ENCODE measurements at regions not wholly inside any gene's neighbourhood (a gene's known extent, or its start where the extent isn't known, plus 50 kb on each side); places are given as distances from the start of the nearest gene placed in this dataset.
"Not testable (repeated sequence)": the region's sequence is repeated elsewhere in the genome, so short reads cannot be mapped to it uniquely, and the experiment has no call there.

GRCh38 chr10:78464118-78464855, 430.6 kb downstream of the RPS24 start:
- DNase-seq = no peak

DNA sequence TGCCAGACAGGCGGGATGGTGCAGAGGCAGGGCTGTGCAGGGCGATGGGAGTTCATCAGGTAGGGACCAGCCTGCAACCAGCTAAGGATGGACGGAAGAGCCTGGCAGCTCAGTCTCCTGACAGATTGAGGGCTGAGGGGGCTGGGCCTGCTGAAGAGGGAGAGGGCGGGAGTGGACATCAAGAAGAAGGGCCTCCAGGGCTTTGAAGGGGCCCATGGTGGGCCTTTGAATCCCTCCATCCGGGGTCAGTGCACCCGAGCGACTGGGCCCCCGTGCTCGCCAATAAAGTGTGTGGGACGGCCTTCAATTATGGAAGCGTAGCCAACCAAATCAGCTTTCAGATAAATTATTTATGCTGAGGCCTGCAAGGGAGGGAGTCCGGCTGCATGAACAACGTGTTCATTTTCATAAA, 431.2 kb downstream of the RPS24 start:
- no peak for DNase-seq

- no peak for DNase-seq
Observed at GRCh38 chr10:78465431-78465830, 431.8 kb downstream of the RPS24 start.

DNA sequence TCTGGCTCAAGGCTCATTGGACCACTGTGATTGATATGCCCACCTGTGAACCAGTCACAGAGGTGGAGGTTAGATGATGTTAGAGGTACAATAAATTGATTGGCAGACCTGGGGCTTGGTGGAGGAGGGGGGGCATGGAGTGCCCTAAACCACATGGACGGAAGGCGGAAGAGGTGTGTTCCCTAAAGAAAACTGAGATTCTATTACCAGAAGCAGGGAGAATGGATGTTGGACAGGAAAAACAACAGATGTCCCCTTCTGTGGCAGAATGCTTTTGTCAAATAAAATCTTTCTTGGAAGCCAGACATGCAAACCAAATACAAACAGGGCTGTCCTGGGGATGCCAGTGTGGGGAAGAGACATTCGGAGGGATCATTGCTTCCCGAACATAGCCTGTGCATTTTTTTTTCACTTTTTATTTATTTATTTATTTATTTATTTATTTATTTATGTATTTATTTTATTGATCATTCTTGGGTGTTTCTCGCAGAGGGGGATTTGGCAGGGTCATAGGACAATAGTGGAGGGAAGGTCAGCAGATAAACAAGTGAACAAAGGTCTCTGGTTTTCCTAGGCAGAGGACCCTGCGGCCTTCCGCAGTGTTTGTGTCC, 433.9 kb downstream of the RPS24 start:
- no peak for DNase-seq

DNA sequence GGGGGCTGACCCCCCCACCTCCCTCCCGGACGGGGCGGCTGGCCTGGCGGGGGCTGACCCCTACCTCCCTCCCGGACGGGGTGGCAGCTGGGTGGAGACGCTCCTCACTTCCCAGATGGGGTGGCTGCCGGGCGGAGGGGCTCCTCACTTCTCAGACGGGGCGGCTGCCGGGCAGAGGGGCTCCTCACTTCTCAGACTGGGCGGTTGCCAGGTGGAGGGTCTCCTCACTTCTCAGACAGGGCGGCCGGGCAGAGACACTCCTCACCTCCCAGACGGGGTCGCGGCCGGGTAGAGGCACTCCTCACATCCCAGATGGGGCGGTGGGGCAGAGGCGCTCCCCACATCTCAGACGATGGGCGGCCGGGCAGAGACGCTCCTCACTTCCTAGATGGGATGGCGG, 435.1 kb downstream of the RPS24 start:
- not testable (repeated sequence) for DNase-seq

GRCh38 chr10:78470267-78471103, 436.8 kb downstream of the RPS24 start:
- DNase-seq = no peak

- DNase-seq = no peak
Observed at GRCh38 chr10:78471326-78471722, 437.7 kb downstream of the RPS24 start.

GRCh38 chr10:78471723-78472550, 438.3 kb downstream of the RPS24 start:
- no peak for DNase-seq

- no peak for DNase-seq
Observed at GRCh38 chr10:78472551-78472890, 438.9 kb downstream of the RPS24 start.

- no peak for DNase-seq
Observed at GRCh38 chr10:78473006-78473405, 439.3 kb downstream of the RPS24 start.

GRCh38 chr10:78474743-78475142, 441.1 kb downstream of the RPS24 start:
- DNase-seq = no peak

DNA sequence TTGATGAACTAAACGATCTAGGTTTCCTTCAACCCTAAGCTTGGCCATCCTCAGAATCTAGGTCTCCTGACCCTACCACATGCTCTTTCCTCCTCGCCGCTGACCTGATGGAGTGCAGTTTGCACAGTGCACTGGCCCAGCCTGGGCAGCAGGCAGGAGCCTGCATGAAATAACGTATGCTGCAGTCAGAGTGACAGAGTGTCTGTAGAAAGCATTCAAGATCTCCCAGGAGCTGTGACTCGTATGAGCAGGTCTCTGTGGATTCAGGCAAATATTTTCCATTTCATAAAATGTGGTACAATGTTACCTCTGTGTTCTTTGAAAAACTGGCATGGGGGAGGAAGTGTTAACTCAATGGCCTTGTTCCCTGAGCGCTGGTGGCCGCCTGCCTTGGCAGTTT, 441.8 kb downstream of the RPS24 start:
- DNase-seq = no peak

- DNase-seq = no peak
Observed at GRCh38 chr10:78476156-78476555, 442.5 kb downstream of the RPS24 start.

DNA sequence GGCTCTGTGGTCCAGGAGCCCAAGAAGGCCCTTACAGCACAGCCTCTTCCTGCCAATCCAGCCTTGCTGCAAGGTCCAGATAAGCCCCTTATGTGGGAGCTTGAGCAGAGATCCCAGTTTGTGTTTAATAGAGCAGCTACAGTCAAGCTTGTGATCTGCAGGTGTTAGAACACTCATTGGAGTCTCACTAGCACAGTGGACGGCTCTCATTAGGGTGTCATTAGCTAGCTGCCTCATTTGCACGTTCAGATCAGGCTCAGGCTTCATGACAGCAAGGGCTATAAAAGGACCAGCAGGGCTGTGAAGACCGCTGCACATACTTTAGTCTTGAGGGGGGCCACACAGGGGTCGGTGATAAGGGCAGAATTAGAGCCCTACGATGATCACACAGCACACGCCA, 443.2 kb downstream of the RPS24 start:
- no peak for DNase-seq

DNA sequence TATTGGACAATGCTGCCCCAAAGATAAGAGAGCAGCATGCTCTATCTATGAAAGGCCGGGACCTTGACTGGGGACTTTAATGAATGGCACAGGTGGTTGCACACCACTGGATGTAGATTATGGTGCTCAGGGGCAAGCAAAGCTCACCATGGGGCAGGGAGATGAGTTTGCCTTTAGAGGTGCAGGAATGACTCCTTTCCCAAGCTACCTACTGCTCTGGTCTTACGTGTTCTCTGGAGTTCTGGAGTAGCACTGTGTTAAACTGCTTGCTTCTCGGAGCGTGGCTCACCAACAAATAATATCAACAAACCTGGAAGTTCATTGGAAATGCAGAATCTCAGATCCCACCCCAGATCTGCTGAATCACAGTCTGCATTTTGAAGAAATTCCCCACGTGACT, 445.3 kb downstream of the RPS24 start:
- DNase-seq = no peak

- no peak for DNase-seq
Observed at GRCh38 chr10:78479467-78479866, 445.8 kb downstream of the RPS24 start.

- no peak for DNase-seq
Observed at GRCh38 chr10:78481842-78482241, 448.2 kb downstream of the RPS24 start.

DNA sequence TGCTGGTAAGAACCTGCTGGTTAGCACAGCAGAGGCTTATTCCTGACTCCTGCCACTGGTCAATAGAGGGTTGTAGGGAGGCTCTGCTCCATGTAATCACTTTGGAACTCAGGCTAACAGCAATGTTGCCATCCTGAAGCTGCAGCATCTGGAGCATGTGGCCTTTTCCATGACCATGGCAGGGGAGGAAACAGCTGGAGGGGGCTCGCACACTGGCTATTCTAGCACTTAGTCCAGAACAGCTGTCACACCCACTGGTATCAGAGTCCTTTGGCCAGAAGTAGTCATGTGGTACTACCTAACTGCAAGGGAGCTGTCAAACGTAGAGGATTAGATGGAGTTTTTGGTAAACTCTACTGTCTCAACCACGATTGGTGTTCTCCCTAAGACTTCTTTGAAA, 450.0 kb downstream of the RPS24 start:
- DNase-seq = no peak

DNA sequence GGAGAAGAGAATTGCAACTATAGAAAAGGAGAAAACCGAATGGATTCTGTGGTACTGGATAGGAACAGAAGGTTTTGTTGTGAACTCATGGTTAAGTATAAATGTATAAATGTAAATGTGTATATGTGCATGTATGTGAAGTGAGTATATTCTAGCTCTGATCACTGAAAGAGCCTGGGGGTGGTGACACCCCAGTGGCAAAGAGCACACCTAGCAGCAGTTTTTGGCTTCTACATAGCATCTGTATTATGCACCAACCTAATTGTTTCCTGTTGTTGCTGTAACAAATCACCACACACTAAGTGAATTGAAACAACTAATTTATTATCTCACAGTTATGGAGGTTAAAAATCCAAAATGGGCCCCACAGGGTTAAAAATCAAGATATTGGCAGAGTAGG, 455.4 kb downstream of the RPS24 start:
- no peak for DNase-seq

- DNase-seq = no peak
Observed at GRCh38 chr10:78491812-78492211, 458.1 kb downstream of the RPS24 start.

- DNase-seq = no peak
Observed at GRCh38 chr10:78492424-78492823, 458.8 kb downstream of the RPS24 start.

GRCh38 chr10:78494179-78494578, 460.5 kb downstream of the RPS24 start:
- no peak for DNase-seq

Measured in AML-193 (cell line).